ENCODE measurements at regions not wholly inside any gene's neighbourhood (a gene's known extent, or its start where the extent isn't known, plus 50 kb on each side); places are given as distances from the start of the nearest gene placed in this dataset.
"Not testable (repeated sequence)": the region's sequence is repeated elsewhere in the genome, so short reads cannot be mapped to it uniquely, and the experiment has no call there.

GRCh38 chr4:140244328-140244727, 90.3 kb upstream of the MAML3 start:
- no peak for DNase-seq

- DNase-seq = no peak
These were observed 89.3 kb upstream of the MAML3 start for GRCh38 chr4:140243278-140243753.

- DNase-seq = no peak
These were observed 88.6 kb upstream of the MAML3 start for GRCh38 chr4:140242357-140243277.

GRCh38 chr4:140240237-140240636, 86.3 kb upstream of the MAML3 start:
- DNase-seq = no peak

GRCh38 chr4:140239311-140239710, 85.3 kb upstream of the MAML3 start:
- no peak for DNase-seq

- no peak for DNase-seq
These were observed 84.5 kb upstream of the MAML3 start for GRCh38 chr4:140238351-140239056.

- no peak for DNase-seq
These were observed 83.8 kb upstream of the MAML3 start for GRCh38 chr4:140237616-140238350.

- DNase-seq = no peak
These were observed 82.7 kb upstream of the MAML3 start for GRCh38 chr4:140236654-140237169.

GRCh38 chr4:140234697-140235060, 80.7 kb upstream of the MAML3 start:
- DNase-seq = no peak

GRCh38 chr4:140233791-140234696, 80.1 kb upstream of the MAML3 start:
- DNase-seq = no peak

- DNase-seq = no peak
These were observed 75.9 kb upstream of the MAML3 start for GRCh38 chr4:140229881-140230280.

GRCh38 chr4:140227286-140227685, 73.3 kb upstream of the MAML3 start:
- no peak for DNase-seq

GRCh38 chr4:140223056-140223810, 69.2 kb upstream of the MAML3 start:
- no peak for DNase-seq

GRCh38 chr4:140222171-140222570, 68.2 kb upstream of the MAML3 start:
- no peak for DNase-seq

- DNase-seq = no peak
These were observed 66.1 kb upstream of the MAML3 start for GRCh38 chr4:140220058-140220457.

GRCh38 chr4:140219567-140219966, 65.6 kb upstream of the MAML3 start:
- no peak for DNase-seq

- DNase-seq = not testable (repeated sequence)
These were observed 65.1 kb upstream of the MAML3 start for GRCh38 chr4:140219070-140219469.

GRCh38 chr4:140213749-140214148, 59.8 kb upstream of the MAML3 start:
- DNase-seq = no peak

- DNase-seq = no peak
These were observed 59.1 kb upstream of the MAML3 start for GRCh38 chr4:140213116-140213515.

- no peak for DNase-seq
These were observed 58.7 kb upstream of the MAML3 start for GRCh38 chr4:140212646-140213045.

GRCh38 chr4:140212194-140212593, 58.2 kb upstream of the MAML3 start:
- no peak for DNase-seq

Measured in stimulated activated CD4-positive, alpha-beta T cell treated with anti-CD3 and anti-CD28 coated beads, Interleukin-2, amount 100 ng/mL, for 24 hours (primary cell).